ENCODE measurements at regions not wholly inside any gene's neighbourhood (a gene's known extent, or its start where the extent isn't known, plus 50 kb on each side); places are given as distances from the start of the nearest gene placed in this dataset.
"Not testable (repeated sequence)": the region's sequence is repeated elsewhere in the genome, so short reads cannot be mapped to it uniquely, and the experiment has no call there.

- H3K4me1 Mint-ChIP-seq = no peaks in the 10 kb centered on the region
- no peaks in the 10 kb centered on the region for H3K27me3 Mint-ChIP-seq (ENCODE audit: low read depth, poor library complexity)
- DNase-seq = no peak
- no peak overlapping the region for H3K27ac Mint-ChIP-seq
- TF ChIP-seq CTCF (IDR thresholded peaks at IDR 0.05) = no peak
- no peaks in the 10 kb centered on the region for H3K9me3 Mint-ChIP-seq
- no peak overlapping the region for H3K4me3 Mint-ChIP-seq
- no peaks in the 10 kb centered on the region for H3K36me3 Mint-ChIP-seq (ENCODE audit: low read depth)
These were observed 274.7 kb upstream of the ID4 start for GRCh38 chr6:19562468-19562867.

GRCh38 chr6:19569563-19569962 lies 267.6 kb upstream of the ID4 start:
- Mint-ChIP-seq H3K4me1 (no peaks in the 10 kb centered on the region), H3K27ac (no peak overlapping the region), H3K27me3 (ENCODE audit: low read depth, poor library complexity) (no peaks in the 10 kb centered on the region), H3K4me3 (no peak overlapping the region), H3K36me3 (ENCODE audit: low read depth) (peaks cover 5% of the 10 kb centered on the region), H3K9me3 (peaks cover 11% of the 10 kb centered on the region)
- no peak for DNase-seq
- no peak for TF ChIP-seq CTCF (IDR thresholded peaks at IDR 0.05)

- Mint-ChIP-seq H3K27me3 (ENCODE audit: low read depth, poor library complexity) (no peaks in the 10 kb centered on the region), H3K4me3 (no peak overlapping the region), H3K9me3 (peaks cover 15% of the 10 kb centered on the region), H3K27ac (no peak overlapping the region), H3K4me1 (no peaks in the 10 kb centered on the region), H3K36me3 (ENCODE audit: low read depth) (peaks cover 5% of the 10 kb centered on the region)
- no peak for TF ChIP-seq CTCF (IDR thresholded peaks at IDR 0.05)
- no peak for DNase-seq
These were observed 266.0 kb upstream of the ID4 start for GRCh38 chr6:19571176-19571575.

GRCh38 chr6:19578481-19578880 lies 258.7 kb upstream of the ID4 start:
- Mint-ChIP-seq H3K36me3 (ENCODE audit: low read depth) (peaks cover 5% of the 10 kb centered on the region), H3K4me3 (no peak overlapping the region), H3K27ac (no peak overlapping the region), H3K4me1 (no peaks in the 10 kb centered on the region), H3K27me3 (ENCODE audit: low read depth, poor library complexity) (no peaks in the 10 kb centered on the region), H3K9me3 (peaks cover 21% of the 10 kb centered on the region)
- no peak for DNase-seq
- TF ChIP-seq CTCF (IDR thresholded peaks at IDR 0.05) = no peak

GRCh38 chr6:19584207-19584606 lies 253.0 kb upstream of the ID4 start:
- not testable (repeated sequence) for DNase-seq; H3K4me1 Mint-ChIP-seq; H3K27ac Mint-ChIP-seq; H3K4me3 Mint-ChIP-seq; H3K36me3 Mint-ChIP-seq (ENCODE audit: low read depth); H3K27me3 Mint-ChIP-seq (ENCODE audit: low read depth, poor library complexity)
- peaks cover 13% of the 10 kb centered on the region for H3K9me3 Mint-ChIP-seq

GRCh38 chr6:19587238-19587942 lies 249.8 kb upstream of the ID4 start:
- H3K9me3 Mint-ChIP-seq = peaks cover 9% of the 10 kb centered on the region
- DNase-seq = no peak
- H3K27ac Mint-ChIP-seq = no peak overlapping the region
- no peak for TF ChIP-seq CTCF (IDR thresholded peaks at IDR 0.05)
- H3K27me3 Mint-ChIP-seq (ENCODE audit: low read depth, poor library complexity) = peaks cover 4% of the 10 kb centered on the region
- no peaks in the 10 kb centered on the region for H3K36me3 Mint-ChIP-seq (ENCODE audit: low read depth)
- H3K4me1 Mint-ChIP-seq = no peaks in the 10 kb centered on the region
- H3K4me3 Mint-ChIP-seq = no peak overlapping the region

Measured in nephron progenitor cell (in vitro differentiated cells).